ENCODE measurements at regions not wholly inside any gene's neighbourhood (a gene's known extent, or its start where the extent isn't known, plus 50 kb on each side); places are given as distances from the start of the nearest gene placed in this dataset.

GRCh38 chr4:71184195-71184781 lies 154.5 kb upstream of the SLC4A4 start:
- TF ChIP-seq CTCF (IDR thresholded peaks at IDR 0.05; ENCODE audit: insufficient read depth, missing control alignments), result peak; percentile 85
- FAIRE-seq (peak; percentile 94), DNase-seq (ENCODE audit: insufficient read length, low spot score) (no peak)

- DNase-seq (ENCODE audit: insufficient read length, low spot score) (no peak), FAIRE-seq (no peak)
- no peak for TF ChIP-seq CTCF (IDR thresholded peaks at IDR 0.05; ENCODE audit: insufficient read depth, missing control alignments)
Measured at GRCh38 chr4:71185037-71185436, 153.8 kb upstream of the SLC4A4 start.

GRCh38 chr4:71186257-71186565 lies 152.6 kb upstream of the SLC4A4 start:
- no peak for DNase-seq (ENCODE audit: insufficient read length, low spot score)
- no peak for TF ChIP-seq CTCF (IDR thresholded peaks at IDR 0.05; ENCODE audit: insufficient read depth, missing control alignments)
- FAIRE-seq, result peak; percentile 64

- DNase-seq (ENCODE audit: insufficient read length, low spot score), result no peak
- no peak for FAIRE-seq
- TF ChIP-seq CTCF (IDR thresholded peaks at IDR 0.05; ENCODE audit: insufficient read depth, missing control alignments), result no peak
Measured at GRCh38 chr4:71186566-71187403, 152.0 kb upstream of the SLC4A4 start.

GRCh38 chr4:71187404-71188155 lies 151.2 kb upstream of the SLC4A4 start:
- FAIRE-seq, result no peak
- TF ChIP-seq CTCF (IDR thresholded peaks at IDR 0.05; ENCODE audit: insufficient read depth, missing control alignments), result no peak
- no peak for DNase-seq (ENCODE audit: insufficient read length, low spot score)

- no peak for DNase-seq (ENCODE audit: insufficient read length, low spot score)
- TF ChIP-seq CTCF (IDR thresholded peaks at IDR 0.05; ENCODE audit: insufficient read depth, missing control alignments), result no peak
- FAIRE-seq, result no peak
Measured at GRCh38 chr4:71188156-71188640, 150.6 kb upstream of the SLC4A4 start.
